NCI-H2029 (cell line): ENCODE measurements at regions not wholly inside any gene's neighbourhood (a gene's known extent, or its start where the extent isn't known, plus 50 kb on each side); places are given as distances from the start of the nearest gene placed in this dataset.
A peak's percentile ranks its signal among the peaks of the same experiment; 100 is the strongest.

ENCODE experiments used
- DNase-seq: peaks from one replicate; lab custom pipeline; 2025; lab: John Stamatoyannopoulos, UW

DNA sequence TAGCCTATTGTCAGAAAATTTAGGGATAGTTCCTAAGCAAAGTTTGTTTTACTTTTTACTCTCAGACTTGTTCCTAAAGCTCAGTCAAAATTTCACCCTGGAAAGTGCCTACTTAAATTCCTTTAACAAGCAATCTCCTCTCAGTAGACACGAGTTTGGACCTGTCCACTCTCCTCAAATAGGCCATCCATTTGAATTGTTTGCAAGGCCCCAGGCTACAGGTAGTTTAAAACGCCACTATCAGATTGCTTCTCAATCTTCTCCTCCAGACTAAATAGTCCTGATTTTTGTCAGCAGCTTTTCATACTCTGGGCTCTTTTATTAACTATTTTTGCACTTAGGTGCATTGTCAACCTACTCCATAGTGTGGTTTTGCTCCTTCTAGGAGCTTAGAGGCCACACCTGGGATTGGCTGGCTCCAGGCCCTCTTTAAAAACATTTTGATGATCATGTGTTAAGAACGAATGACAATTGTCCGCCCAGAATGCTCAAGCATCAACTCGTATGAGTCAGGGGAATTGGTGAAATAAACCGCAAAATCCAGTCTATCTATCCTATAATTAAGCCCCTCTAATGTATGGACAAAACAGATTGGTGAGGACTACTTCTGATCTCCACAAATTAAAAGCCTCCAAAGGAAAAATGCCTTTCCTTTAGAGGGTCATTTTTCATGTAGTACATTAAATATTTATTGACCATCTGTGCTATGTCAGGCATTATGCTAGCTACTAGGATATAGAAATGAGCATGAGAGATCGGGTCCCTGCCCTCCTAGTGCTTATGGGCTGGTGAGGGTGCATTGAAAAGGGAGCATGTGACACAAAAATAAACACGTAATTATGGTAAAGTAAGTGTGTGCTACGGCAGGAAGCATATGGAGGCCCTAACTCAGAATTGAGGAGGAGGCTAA lies 333.8 kb upstream of the TNP1 start:
- DNase-seq, result no peak

DNA sequence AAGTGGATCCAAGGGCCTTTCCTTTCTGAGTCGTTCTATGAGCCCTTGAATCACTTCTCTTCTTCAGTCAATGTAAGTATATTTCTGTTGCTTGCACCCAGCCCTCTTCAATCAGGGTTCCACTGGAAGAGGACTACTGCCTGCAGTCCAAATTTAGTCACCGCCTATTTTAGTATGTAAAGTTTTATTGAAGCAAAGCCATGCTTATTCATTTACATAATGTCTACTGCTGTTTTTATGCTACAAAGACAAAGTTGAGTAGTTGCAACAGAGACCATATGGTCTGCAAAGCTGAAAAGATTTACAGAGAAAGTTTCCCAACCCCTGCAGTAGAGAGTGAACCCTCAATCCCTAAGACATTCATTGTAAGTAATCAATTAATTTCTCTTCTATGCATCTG lies 332.5 kb upstream of the TNP1 start:
- no peak for DNase-seq

DNA sequence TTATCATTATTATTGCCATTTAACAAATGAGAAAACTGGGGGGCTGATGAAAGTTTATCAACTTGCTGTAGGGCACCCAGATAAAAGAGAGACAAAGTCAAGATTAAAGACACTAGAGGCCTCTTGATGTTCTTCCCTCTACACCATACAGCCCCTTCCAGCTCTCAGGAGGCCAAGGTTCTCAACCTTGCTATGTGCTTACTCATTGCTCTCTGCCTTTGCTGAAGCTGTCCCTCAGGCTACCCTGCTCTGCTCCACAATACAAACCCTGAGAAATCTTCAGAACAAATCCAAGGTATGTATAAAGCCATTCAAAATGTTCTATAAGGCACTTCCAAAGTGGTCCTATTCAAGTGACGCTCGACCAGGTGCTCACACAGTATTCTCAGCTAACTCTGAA lies 329.9 kb upstream of the TNP1 start:
- DNase-seq, result no peak

DNA sequence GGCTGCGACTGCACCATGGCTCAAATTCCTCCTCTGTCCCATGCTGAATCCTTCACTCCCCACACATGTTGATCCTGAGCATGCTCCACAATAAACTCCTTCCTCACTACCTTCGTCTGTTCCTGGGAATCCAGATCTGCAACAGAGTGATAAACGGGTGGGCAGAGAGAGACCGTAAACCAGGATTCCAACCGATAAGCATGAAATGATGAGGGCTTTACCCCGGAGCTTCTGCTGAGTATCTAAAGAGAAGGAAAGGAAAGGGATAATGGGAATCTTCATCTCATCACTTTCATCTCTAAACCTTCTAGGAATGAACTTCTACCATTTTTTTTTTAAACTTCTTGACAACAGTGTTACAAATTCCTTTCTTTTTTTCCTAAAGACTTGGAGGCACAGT lies 329.3 kb upstream of the TNP1 start:
- no peak for DNase-seq

DNA sequence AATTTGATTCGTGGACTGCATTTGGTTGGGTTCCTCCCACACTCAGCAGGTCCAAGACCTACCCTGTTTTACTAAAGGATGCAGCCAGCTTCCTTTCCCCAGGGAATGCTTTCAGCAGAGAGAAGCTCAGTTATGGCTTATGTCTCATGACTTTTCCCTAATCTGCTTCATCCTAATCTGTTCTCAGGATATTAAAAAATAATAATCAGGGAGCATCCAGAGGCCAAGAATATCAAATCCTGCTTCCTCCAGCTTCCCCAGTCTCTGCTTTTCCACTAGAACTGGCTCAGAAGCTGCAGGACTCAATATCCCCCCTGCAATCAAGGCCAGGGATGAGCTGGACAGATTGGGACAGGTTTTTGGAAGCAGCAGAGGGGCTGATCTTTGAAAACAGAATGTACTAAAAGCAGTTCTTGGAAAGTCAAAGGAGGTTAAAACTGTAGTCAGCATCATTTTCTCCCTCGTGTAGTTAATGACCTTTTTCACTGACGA lies 326.9 kb upstream of the TNP1 start:
- DNase-seq, result no peak

DNA sequence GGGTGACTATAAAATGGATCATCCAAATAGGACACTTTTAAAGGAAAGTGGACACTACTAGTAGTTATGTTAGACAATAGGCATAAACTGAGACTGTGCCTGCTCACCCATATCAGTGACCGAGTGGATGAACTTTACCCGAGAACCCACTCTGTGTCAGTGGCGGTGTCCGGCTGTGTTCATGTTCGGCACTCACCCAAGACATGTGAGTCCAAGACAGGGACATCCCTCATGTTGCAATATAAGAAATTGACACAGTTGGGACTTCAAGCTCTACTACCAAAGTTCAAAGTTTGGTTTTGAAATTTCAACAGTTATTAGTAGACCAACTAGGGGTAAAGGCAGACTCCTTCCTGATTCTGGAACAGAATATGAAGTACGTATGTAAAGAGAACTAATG lies 326.3 kb upstream of the TNP1 start:
- no peak for DNase-seq

DNA sequence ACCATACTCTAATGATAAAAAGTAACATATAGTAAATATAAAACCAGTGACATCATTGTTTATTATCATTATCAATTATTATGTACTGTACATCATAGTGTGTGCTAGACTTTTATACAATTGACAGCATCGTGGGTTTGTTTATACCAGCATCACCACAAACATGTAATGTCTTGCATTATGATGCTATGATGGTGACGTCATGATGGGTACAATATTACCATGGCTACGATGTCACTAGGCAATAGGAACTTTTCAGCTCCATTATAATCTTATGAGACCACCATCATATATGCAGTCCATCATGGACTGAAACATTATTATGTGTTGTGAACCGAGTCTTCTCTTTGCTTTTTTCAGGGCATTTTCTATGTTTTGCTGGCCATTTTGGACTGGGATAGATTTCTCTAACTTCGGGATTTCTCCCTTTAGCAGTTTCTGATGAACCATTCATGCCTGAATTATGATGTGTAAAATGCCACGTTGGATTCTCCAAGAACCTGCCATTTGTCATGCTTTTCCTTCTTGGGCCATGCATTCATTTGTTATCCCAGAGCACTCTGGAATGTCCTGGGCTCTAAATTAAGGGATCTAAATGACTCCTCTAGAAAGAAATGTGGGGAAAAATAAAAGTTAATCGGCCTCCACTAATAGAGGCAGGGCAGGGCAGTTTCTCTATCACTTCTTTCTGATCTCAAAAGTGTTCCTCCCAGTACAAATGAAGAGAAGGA lies 325.6 kb upstream of the TNP1 start:
- DNase-seq, result no peak

DNA sequence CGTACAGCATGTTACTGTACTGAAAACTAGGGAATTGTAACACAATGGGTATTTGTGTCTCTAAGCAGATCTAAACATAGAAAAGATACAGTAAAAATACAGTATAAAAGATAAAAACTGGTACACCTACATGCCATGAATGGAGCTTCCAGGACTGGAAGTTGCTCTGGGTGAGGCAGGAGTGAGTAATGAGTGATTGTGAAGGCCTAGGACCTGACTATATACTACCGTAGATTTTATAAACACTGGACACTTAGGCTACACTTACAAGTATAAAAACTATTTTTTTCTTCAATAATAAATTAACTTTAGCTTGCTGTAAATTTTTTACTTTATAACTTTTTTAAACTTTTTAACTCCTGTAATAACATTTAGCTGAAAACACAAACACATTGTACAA lies 324.4 kb upstream of the TNP1 start:
- no peak for DNase-seq

DNA sequence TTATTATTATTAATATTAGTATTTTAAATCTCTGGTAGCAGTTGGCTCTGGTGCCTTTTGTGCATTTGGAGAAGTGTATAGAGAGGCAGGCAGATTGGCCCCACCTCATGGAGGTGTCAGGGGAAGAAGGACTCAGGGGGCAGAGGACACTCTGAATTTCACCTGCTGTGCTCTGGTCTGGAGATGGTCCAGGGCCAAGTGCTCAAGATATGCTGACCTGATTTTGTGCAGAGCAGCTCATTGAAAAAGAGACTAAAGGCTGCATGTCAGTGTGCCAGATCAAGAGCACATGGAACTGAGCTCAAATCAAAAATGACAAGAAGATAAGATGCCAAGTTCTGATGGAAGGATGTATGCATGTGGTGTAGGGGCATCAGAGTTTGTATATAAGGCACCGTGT lies 323.6 kb upstream of the TNP1 start:
- DNase-seq, result no peak

DNA sequence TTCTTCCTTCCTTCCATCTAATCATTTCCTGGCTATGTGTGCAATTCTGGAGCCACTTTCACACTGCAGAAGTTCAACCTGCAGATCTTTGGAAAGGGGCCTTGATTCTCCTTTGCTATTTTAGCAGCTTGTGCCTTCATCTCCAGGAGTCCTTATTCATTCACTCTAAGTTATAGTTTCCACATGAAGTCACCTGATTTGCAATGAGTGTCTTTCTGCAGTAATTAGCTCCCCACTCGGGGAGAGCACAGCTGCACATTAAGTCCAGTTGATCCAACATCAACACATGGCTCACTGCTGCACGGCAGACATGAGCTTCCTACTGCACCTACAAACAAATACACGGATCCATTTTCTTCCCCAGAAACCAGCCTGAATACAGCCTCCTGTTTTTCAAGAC lies 323.1 kb upstream of the TNP1 start:
- DNase-seq, result no peak

DNA sequence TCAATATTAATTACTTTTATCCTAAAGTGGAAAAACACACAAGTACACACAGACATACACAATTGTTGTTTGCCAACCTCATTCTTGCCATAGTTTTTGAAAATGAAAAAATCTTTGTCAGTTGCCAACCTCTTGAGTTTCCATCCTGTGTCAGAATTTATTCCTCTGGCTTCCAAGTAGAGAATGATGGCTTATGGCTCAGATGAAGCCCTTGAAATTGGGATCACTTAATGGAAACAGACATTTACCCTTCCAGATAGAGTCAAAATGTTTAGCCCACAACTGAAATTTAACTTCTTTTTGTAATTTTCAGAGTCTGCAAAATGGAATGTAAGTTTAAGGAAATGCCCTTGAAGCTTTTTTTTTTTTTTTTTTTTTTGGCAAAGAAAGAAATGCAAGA lies 321.6 kb upstream of the TNP1 start:
- DNase-seq, result no peak

DNA sequence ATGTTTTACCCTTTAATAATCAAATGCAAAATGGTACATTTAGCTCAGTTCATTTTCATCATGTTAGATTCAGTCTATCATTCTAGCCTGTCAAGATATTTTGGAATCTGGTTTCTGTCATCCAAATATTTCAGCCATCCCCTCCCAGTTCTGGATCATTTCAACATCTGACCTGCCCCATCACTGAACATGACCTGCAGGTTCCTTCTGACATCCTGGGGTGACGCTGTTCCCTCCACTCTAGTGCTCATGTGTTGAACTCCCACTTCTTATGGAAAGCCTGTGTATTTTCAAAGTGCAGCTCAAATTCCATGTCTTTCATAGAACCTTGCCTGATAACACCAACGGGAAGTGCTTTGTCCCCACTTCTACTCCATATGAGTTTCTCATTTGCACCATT lies 320.0 kb upstream of the TNP1 start:
- DNase-seq, result no peak

DNA sequence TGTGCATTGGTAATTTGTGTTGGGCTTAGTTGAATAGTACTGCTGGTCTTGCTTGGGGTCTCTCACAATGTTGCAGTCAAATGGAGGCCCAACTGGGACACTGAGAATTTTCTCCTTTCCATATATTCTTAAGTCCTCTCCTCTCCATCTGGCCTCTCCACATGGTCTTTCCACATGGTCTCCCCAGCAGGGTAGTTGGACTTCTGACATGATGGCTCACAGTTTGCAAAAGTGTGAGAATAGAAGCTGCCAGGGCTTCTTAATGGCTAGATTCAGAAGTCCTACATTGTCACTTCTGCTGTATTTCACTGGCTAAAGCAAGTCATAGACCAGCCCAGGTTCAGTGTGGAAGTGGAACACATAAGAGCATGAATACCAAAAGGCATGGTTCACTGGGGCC lies 318.5 kb upstream of the TNP1 start:
- DNase-seq, result no peak

DNA sequence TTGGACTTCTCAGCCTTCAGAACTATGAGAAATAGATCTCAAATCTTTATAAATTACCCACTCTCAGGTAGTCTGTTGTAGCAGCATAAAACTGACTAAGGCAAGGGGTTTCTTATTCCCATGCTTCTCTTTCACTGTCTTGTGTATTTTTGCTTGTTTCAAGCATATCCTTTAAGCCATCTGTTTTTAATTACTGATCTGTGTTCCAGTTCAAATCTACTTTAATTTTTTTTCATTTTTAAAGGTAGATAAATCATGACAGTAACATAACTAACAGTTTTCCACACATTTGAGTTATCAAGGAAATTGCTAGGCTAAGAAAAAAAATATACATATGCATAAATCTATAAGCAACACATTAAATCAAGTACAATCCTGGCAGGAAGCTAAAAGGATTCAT lies 317.9 kb upstream of the TNP1 start:
- DNase-seq, result no peak

DNA sequence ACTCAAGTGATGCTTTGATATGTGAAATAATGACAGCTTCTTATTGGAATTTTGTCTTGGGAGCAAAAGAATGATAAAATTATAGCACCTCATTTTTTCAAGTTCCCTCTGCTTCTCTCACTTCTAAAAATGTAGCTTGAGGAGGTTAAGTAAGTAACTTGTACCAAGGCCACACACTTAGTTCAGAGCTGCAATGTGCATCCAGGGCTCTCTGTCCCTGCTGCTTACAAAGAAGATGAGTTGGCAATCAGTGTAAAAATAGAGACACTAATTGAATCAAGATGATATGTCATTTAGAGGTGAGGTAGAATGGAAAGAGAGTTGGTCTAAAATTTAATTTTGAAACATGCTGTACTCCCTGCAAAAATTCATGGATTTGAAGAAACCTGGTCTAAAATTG lies 312.0 kb upstream of the TNP1 start:
- no peak for DNase-seq

DNA sequence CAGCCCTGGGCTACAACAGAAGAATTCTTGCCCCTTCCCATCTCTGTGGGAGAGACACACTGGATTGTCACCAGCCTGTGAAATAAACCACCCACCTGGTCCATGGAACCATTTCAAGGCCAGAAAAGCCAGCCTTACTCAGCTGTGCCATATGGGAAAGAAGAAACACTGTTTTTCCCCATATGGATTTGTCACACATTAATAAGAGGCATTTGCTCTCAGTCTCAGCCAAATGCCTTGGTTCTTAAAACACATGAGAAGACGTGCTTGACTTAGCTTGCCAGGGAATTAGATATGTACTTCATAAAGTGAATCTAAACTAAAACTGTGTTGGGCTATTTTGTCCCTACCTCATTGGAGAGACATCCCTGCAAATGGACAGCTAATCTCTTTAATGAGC lies 308.6 kb upstream of the TNP1 start:
- DNase-seq, result no peak

DNA sequence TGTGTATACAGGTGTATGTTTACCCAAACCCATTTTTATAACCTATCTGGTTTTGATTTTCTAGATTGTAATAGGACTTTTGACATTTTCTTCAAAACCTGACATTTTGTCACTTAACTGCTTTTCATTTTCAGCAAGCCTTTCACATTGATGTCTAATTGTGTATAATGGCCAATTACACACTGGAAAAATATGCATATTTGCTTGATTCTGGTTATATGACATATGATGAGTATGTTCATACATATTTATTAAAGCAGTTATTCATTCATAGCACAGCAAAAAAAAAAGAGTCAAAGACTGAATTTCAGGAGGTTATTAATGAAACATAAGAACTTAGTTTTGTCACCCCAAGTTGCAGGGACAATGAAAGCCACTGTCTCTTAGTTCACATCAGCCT lies 307.7 kb upstream of the TNP1 start:
- DNase-seq, result no peak

DNA sequence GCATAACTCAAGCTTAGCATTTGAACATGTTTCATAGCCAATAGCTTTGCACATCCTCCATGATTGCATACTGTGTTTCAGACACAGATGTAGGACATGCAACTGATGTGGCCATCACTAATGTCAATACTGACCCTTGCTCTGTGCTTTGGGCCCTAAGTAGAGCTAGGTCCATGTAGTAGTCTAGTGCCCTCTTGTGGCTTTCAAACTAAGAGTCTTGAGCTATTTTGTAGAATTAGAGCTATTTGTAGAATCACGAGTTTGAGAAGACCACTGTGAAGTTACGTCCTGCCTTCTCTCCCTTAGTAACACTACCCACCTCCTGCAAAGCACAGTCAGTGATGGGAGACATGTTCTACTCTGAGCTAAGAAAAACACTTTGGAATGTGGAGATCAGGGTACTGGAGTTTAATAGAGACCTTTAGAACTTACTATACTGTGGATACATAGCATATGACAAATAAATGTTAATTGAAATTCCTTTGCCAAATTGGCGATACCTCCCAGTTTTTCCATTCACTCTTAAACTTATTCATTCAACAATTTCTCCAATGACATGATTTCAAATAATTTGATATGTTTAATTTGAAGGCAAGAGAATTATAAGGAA lies 306.5 kb upstream of the TNP1 start:
- peak; percentile 59 for DNase-seq

DNA sequence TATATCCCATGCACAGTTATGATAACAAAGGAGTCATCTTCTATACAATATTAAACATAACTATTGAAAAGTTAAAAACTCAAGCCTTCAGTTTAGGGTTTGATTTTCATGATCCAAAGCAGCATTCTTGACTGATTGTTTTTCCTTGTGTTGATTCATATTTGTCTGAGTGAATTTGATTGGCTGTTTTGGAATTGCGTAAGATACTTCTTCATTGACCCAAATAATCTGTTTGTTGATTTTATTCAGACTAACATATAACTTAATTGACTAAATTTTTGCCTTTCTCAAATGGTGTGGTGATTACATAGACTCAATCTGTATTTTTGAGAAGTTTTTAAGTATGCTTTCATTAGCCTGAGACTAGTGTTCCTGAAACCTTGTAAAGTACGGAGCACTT lies 305.7 kb upstream of the TNP1 start:
- no peak for DNase-seq

DNA sequence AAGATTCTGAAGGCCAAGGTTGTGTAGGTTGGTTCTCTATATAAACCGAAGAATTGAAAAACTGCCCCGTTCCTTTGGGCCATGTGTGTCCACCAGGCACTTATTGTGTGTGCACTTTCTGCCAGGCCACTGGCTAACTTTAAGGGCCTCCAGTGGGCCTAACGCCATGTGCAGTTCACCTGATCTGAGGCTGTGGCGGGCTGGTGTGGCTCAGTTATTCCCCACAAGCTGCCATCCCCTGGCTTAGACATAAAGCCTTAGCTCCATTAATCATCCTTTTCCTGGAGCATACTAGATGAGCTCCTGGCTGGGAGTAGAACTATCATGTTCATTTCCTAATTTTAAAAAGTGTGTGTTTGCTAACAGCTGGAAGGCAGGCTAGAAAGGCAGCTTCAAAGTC lies 304.1 kb upstream of the TNP1 start:
- no peak for DNase-seq

DNA sequence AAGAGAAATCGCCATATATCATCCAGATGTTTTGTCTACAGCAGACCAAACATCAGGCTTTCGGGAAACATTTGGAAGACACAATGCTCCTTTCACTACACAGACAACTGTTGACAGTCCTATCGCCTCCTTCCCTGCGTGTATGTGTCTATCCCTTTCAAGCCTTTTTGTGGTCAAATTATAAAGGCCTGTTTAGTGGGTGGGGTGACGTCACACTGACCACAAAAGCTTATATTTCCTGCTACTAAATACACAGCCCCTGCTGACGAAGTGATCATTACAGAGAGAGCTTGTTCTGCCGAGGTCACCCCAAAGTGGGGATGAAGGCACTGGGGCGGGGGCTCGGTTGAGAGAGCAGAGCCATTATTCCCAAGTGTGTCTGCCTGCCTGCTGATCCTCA lies 302.7 kb upstream of the TNP1 start:
- peak; percentile 96 for DNase-seq

DNA sequence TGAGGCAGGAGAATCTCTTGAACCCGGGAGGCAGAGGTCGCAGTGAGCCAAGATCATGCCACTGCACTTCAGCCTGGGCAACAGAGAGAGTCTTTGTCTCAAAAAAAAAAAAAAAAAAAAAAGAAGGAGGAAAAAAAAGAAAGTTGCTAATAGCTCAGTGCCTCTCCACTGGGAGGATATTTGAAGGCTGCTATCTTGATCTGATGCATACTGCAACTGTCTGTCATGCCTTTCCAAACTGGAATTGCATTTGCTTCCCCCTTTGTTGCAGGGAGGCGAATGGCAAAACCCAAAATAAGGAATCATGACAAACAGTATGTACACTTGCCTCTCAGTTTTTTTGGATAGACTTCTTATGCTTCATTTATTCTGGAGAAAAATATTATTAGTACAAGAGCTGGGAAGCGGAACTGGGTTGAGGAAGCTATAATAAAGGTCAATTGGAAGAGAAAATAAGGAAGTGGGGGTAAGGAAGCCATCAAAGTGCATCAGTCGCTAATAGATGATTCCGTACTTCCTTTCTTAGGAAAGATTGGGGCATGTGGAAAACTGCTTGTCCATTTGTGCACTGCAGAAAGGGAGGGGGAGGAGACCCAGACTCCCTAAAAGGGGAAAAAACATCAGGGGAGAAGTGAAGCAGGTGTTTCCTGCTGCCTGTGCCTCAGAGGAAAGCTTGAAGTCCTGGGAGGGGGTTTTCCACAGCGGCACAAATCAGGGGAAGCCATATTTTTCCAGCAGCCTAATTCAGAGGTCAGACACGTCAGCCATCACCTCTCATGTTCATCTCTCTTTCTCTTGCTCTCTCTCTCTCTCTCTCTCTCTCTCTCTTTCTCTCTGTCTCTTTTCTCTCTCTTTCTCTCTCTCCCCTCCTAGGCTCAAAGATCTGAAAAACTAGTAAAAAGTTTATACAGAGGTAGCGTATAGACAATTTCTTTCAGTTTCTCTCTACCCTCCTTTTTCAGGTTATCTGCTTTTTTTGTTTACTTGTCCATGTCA lies 301.4 kb upstream of the TNP1 start:
- DNase-seq, result no peak
